T-helper 1 cell treated with Interleukin-12 subunit alpha and Interleukin-12 subunit beta and Interleukin-4 antibody, amounts not matched to agents 30 ng/mL and 1 ng/mL, for 36 hours (primary cell): ENCODE measurements at regions not wholly inside any gene's neighbourhood (a gene's known extent, or its start where the extent isn't known, plus 50 kb on each side); places are given as distances from the start of the nearest gene placed in this dataset.

Experiments
- intact Hi-C: fragments of 100-400 bp; cut with micrococcal nuclease; formaldehyde crosslinking; loops from one replicate; pipeline ENCODE4 v1.15.1; 2024

- intact Hi-C loops = no loop called here
These were observed 318.4 kb downstream of the TXNL1 start for GRCh38 chr18:56319953-56320352.

GRCh38 chr18:56316727-56317126, 321.7 kb downstream of the TXNL1 start:
- intact Hi-C loops = no loop called here

- intact Hi-C loops = no loop called here
These were observed 323.0 kb downstream of the TXNL1 start for GRCh38 chr18:56315363-56315762.

GRCh38 chr18:56314396-56314795, 324.0 kb downstream of the TXNL1 start:
- intact Hi-C loops = no loop called here

GRCh38 chr18:56312551-56313335, 325.6 kb downstream of the TXNL1 start:
- intact Hi-C loops = no loop called here

- intact Hi-C loops = loop anchor here (10.0 kb wide), 1 partner anchor 894 kb away; no protein-coding TSS in a partner anchor
These were observed 329.3 kb downstream of the TXNL1 start for GRCh38 chr18:56309104-56309503.

- intact Hi-C loops = loop anchor here (10.0 kb wide), 1 partner anchor 893 kb away; no protein-coding TSS in a partner anchor
These were observed 330.8 kb downstream of the TXNL1 start for GRCh38 chr18:56307354-56308170.

GRCh38 chr18:56306797-56307196, 331.6 kb downstream of the TXNL1 start:
- intact Hi-C loops = loop anchor here (10.0 kb wide), 1 partner anchor 892 kb away; no protein-coding TSS in a partner anchor

GRCh38 chr18:56305583-56305982, 332.8 kb downstream of the TXNL1 start:
- intact Hi-C loops = loop anchor here (10.0 kb wide), 1 partner anchor 891 kb away; no protein-coding TSS in a partner anchor

GRCh38 chr18:56302156-56302555, 336.2 kb downstream of the TXNL1 start:
- intact Hi-C loops = loop anchor here (10.0 kb wide), 1 partner anchor 887 kb away; no protein-coding TSS in a partner anchor

- intact Hi-C loops = loop anchor here (10.0 kb wide), 1 partner anchor 885 kb away; no protein-coding TSS in a partner anchor
These were observed 338.7 kb downstream of the TXNL1 start for GRCh38 chr18:56299740-56300139.

GRCh38 chr18:56298935-56299334, 339.5 kb downstream of the TXNL1 start:
- intact Hi-C loops = no loop called here

GRCh38 chr18:56296381-56296780, 342.0 kb downstream of the TXNL1 start:
- intact Hi-C loops = no loop called here

GRCh38 chr18:56294484-56295183, 343.8 kb downstream of the TXNL1 start:
- intact Hi-C loops = no loop called here

- intact Hi-C loops = no loop called here
These were observed 347.1 kb downstream of the TXNL1 start for GRCh38 chr18:56291294-56291693.

GRCh38 chr18:56289381-56289780, 349.0 kb downstream of the TXNL1 start:
- intact Hi-C loops = no loop called here

- intact Hi-C loops = no loop called here
These were observed 351.5 kb downstream of the TXNL1 start for GRCh38 chr18:56286775-56287325.

GRCh38 chr18:56285387-56286065, 352.9 kb downstream of the TXNL1 start:
- intact Hi-C loops = no loop called here

- intact Hi-C loops = no loop called here
These were observed 354.1 kb downstream of the TXNL1 start for GRCh38 chr18:56284319-56284718.

GRCh38 chr18:56283316-56283715, 355.1 kb downstream of the TXNL1 start:
- intact Hi-C loops = no loop called here
